Amygdala (tissue), 56 donors: ENCODE measurements at regions not wholly inside any gene's neighbourhood (a gene's known extent, or its start where the extent isn't known, plus 50 kb on each side); places are given as distances from the start of the nearest gene placed in this dataset.

Experiments used
- DNase-seq, 56 donors: peaks; one replicate each; lab custom pipeline; 2025; lab: John Stamatoyannopoulos, UW

DNA sequence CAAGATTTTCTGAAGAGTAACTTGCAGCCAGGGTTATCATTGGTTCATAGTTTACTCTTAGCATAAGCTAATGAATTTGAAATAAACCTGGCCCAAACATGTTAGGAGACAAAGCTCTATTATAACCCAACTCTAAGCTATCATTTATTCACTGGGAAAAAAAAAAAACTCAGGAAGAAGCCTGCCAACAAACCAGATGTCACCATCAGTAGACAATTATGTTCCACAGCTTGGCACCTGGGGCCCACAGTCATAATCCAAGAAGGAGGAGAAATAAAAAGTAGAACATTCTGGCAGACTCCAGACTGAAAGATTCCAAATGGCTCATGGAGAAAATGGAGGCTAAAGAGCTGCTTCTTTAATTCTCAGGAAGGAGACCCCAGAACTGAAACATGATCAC is 100.0 kb upstream of the CNR1 start:
- DNase-seq: no peak

DNA sequence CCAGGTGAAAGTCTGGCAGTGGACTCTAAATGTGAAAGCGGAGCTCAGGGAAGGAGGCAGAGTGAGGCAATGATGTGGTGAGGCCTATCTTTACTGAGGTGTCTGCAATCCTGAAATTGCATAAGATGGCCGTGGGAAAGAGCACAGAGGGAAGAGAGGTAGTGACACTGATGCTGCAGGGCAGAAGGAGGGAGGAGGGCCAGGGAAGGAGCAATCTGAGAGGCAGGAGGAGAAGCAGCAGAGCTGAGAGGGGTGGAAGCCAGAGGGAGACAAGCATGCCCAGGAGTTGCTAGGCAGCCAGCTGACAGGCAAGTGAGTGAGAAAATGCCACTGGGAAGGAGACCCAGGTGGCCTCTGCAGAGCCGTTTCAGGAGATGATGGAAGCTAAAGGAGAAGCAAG is 97.4 kb upstream of the CNR1 start:
- peak in 1 of 56 donors; percentile 1 for DNase-seq

DNA sequence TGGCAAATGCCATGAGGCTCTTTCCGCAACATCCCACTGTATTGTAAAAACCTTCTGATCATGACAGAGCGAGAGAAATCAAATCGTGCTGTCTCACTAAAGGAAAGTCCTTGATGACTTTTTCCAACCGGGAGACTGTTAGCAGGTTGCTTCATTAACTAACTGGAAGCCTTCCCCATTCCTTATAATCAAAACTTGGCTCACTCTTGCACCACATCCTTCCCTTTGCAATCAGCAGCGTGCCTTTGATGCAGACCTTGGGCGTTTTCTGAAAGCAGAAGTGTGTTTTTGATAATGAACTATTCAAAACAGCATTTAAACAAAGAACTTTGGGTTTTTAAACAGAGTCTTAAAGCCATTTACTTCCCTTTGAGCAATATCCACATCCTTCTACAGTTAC is 96.2 kb upstream of the CNR1 start:
- no peak for DNase-seq

DNA sequence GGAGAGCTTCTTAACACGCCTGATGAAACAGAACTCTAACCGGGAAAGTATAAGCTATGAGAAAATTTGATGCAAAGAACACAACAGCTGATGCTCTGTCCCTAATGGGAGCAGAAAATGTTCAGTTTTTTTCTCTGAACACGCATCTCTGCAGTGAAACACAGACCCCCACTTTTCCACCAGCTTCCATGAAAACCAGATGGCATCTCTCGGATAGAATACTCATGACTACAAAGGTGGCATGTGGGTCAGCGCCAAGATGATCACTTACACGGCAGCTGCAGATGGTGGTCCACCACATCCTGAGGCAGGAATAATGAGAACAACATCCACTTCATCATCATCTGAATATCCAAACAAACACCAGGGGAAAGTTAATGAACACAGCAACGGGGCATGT is 85.2 kb upstream of the CNR1 start:
- no peak for DNase-seq

DNA sequence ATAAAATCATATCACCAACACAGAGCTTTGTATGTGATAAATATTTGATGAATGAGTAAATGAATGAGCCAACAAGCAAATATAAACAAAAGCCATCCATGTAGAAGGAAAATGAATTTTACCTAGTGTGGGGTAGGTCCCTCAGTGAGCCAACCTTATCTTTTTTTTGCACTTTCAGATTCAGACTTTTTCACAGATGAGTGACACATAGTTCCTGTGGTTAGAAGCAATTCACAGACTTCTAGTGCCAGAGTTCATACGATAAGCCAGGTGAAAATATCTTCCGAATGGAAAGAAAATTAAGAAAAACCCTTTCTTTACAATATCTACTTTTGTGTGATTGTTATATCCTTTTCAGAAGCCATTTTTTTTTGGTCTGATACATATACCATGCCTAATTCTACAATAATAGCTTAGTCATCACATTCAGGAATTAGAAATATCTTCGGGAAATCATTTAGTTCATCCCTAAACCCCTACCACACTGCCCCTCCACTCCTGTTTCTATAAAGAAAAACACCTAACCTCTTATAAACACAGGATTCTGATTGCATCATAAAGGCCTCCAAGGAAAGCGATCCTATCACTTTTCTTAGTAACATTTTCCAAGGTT is 82.7 kb upstream of the CNR1 start:
- DNase-seq: no peak

DNA sequence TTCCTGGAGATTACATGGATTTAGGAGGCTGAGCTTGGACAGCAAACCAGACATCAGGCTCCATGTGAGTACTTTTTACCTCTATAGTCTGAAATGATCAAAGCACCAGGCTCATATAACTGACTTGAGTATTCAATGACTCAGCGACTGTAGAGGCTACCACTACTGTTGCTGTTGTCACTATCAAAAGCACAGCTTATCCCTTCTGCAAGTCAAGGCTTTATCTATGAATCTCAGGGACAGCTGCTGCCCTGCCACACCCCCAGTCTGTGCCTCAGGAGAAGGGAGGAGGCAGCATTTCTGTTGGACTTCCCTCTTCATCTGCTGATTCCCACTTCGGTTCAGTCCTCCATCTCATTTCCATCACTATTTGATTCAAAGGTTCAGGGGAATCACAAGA is 80.5 kb upstream of the CNR1 start:
- no peak for DNase-seq

DNA sequence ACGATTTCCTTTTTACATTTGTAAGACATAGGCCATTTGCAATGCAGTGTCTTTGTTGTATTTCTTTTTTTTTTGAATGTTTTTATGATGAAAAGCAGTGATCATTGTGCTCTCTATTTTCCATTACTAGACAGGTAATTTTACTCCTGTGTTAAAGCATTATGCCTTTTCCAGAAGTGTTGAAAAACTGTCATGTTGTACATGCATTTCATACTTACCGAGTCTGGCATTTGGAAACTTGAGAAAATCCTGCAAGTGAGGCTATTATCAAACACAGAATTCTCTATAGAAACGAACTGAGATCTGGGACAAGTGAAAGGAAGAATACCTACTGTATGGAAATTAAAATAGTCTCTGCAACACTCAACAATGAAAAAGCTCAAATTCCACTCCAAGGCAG is 78.6 kb upstream of the CNR1 start:
- DNase-seq: no peak

DNA sequence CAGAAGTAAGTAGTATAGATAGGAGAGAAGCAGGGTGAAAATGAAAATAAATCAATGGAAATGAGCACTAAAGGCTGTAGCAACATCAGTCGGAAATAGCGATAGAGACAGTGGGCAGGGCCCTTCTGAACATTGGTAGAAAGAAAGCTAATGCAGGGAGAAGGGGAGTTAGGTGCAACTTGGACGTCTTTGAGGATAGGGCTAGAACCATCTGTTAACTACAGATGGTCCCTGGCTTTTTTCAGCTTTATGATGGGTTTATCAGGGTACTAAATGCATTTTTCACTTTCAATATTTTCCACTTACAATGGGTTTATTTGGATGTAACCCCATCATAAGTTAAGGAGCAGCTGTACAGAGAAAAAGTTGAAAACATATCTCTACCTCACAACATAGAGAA is 72.8 kb upstream of the CNR1 start:
- DNase-seq: no peak

DNA sequence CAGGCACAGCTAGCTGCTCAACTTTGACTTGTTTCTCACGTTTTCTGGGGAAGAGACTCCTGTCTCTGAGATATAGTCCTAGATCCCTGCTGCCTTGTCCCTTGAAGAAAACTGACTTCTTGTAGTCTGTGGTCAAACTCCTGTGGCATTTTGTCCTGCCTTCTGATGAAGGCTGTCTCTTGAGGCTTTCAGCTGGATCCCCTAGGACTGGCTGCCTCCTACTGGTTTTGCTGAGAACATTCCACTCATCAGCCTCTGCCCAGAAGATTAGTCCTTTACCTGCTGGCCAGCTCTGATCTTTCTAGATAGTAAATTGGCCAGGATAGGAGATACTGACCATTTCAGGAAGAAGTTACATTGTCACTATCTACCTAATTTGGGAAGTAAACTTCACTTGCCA is 71.9 kb upstream of the CNR1 start:
- no peak for DNase-seq

DNA sequence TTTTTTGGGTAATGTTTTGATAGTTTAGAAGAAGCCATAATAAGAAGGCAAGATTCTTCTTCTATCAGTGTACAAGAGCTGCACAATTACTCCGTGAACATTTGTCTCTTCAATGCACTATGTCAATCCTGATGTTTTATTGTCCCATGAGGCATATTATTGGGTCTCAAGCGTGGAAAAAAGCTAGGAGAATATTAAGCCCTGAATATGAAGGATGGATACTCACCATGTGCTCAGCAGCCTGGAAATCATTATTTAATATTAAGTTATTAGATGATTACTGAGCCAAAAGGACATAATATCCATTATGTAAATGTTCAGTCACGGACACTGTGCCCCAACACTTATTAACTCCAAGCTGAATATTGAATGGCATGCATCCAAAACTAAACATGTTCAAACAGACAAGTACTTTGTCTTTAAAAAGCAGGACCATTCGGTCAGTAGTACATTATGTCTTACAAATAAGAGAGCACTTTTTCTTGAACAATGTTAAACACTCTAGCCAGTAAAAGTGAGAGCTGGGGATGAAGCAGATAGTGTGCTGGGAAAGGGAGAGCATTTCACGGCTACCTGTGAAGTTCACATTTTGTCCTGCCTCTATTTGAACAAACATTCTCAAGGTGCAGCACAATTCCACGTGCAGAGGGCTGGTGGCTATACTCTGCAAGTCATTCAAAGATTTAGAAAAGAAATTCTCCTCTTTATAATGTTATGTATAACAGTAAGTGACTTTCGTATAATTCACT is 70.6 kb upstream of the CNR1 start:
- no peak for DNase-seq

DNA sequence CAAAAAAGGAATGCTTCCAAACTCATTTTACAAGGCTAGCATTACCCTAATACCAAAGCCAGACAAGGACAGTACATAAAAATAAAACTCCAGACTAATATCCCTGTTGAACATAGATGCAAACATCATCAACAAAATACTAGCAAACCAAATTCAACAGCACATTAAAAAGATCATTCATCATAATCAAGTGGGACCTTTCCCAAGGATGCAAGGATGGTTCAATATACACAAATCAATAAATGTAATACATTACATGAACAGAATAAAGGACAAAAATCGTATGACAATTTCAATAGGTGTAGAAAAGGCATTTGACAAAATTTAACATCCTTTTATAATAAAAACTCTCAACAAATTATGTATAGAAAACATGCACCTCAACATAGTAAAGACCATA is 66.6 kb upstream of the CNR1 start:
- no peak for DNase-seq

DNA sequence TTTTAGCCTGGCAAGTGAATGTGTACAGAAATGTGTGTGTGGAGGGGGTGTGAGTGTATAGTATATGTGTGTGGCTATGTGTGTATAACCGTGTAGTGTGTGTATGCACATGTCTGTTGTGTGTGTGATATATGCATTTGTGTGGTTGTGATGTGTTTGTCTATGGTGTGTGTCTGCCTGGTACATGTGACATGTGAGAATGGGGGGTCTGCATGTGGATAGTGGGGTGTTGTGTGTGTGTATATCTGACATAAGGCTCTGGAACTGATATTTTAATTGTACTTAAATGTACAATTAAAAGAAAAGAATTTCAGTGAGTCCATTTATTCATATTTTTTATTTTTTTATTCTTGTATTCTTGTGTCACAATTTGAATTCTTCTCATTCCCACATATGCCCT is 57.2 kb upstream of the CNR1 start:
- no peak for DNase-seq

DNA sequence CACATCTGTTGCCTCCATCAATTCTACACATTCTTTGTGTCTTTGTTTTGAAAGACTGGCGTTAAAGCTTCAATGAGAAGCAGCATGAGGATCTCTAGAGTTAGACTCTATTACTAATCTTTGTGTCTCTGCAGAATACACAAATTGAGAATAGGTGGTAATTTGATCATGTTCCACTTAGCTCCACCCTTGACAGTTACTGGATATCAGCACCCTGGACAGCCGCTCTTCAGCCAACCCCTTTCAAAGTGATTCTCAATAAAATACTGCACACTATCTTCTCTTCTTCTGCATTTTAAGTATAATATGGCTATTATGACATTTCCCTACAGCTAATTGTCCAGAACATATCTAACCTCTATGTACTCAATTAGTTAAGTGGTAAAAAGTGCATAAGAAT is 54.3 kb upstream of the CNR1 start:
- DNase-seq: no peak

DNA sequence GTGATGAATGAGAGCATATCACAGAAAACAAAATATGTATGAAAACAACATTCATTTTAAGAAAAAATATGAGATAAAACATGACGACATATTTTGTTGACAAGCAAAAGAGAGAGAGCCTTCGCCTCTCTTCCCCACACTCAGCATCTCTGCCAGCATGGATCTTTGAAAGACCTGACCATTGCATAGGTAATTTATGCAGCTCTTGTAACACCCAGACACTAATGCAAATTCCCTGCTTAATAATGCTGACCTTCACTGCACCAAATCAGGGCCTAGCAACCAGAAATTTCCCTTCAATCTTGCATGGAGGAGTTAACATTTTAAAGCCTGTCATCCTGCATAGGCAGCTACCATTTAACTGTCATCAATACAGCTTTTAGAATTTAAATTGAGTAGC is 50.0 kb upstream of the CNR1 start:
- no peak for DNase-seq
